ENCODE measurements at regions not wholly inside any gene's neighbourhood (a gene's known extent, or its start where the extent isn't known, plus 50 kb on each side); places are given as distances from the start of the nearest gene placed in this dataset.
A peak's percentile ranks its signal among the peaks of the same experiment; 100 is the strongest.

DNA sequence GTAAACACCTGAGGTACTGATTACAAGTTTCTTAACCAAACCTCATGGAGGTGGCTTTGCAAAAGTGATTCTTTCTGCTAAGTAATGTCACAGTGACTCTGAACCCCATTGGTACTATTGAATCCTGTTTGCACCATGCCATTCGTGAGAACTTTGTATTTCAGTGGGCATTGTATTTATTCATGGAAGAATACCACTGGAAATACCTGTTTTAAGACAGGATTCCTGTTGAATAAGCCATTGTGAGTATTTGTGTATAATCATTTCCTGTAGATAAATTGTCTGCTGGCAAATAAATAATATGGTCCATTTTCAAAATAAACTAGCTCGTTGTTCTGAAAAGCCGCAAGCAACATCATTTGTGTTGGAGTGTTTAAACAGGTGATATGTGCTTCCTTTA, 136.4 kb upstream of the GUCY1A1 start:
- Histone ChIP-seq H3K9me3 (ENCODE audit: low read depth) (no peaks in the 10 kb centered on the region), H3K4me2 (ENCODE audit: unreplicated experiment) (no peak overlapping the region), H4K20me1 (ENCODE audit: insufficient read depth) (no peaks in the 10 kb centered on the region), H3F3A (ENCODE audit: insufficient read depth) (no peaks in the 10 kb centered on the region), H3K79me2 (ENCODE audit: insufficient read depth) (no peaks in the 10 kb centered on the region), H2AFZ (no peak overlapping the region), H3K27ac (no peak overlapping the region), H3K9me2 (ENCODE audit: insufficient read depth) (no peaks in the 10 kb centered on the region), H3K4me1 (ENCODE audit: insufficient read depth) (no peaks in the 10 kb centered on the region), H3K36me3 (ENCODE audit: low read depth) (no peaks in the 10 kb centered on the region), H3K27me3 (replicated peaks; ENCODE audit: insufficient read depth) (no peaks in the 10 kb centered on the region), H3K4me3 (no peak overlapping the region), H3K9ac (no peak overlapping the region)
- TF ChIP-seq EZH2 (IDR thresholded peaks at IDR 0.05; ENCODE audit: insufficient read depth, poor library complexity, severe bottlenecking): no peak
- TF ChIP-seq EZH2phosphoT487 (IDR thresholded peaks at IDR 0.05; ENCODE audit: insufficient read depth, low read depth): no peak
- no peak for DNase-seq
- 80 to 81% methylated on average over 3 of the region's 3 CpGs for WGBS, 2 experiments (ENCODE audit: low coverage in 1 of 2, low lambda C conversion rate in 2 of 2, missing lambda C conversion rate in 2 of 2)
- in situ Hi-C loops (cut with MboI): no loop called here

GRCh38 chr4:155529716-155530115, 136.9 kb upstream of the GUCY1A1 start:
- Histone ChIP-seq H3K9ac (no peak overlapping the region), H3K9me2 (ENCODE audit: insufficient read depth) (no peaks in the 10 kb centered on the region), H3K4me2 (ENCODE audit: unreplicated experiment) (no peak overlapping the region), H3K27me3 (replicated peaks; ENCODE audit: insufficient read depth) (no peaks in the 10 kb centered on the region), H3F3A (ENCODE audit: insufficient read depth) (no peaks in the 10 kb centered on the region), H3K27ac (no peak overlapping the region), H3K9me3 (ENCODE audit: low read depth) (no peaks in the 10 kb centered on the region), H3K79me2 (ENCODE audit: insufficient read depth) (no peaks in the 10 kb centered on the region), H2AFZ (no peak overlapping the region), H3K36me3 (ENCODE audit: low read depth) (no peaks in the 10 kb centered on the region), H4K20me1 (ENCODE audit: insufficient read depth) (no peaks in the 10 kb centered on the region), H3K4me3 (no peak overlapping the region), H3K4me1 (ENCODE audit: insufficient read depth) (no peaks in the 10 kb centered on the region)
- DNase-seq: no peak
- no peak for TF ChIP-seq EZH2phosphoT487 (IDR thresholded peaks at IDR 0.05; ENCODE audit: insufficient read depth, low read depth)
- no peak for TF ChIP-seq EZH2 (IDR thresholded peaks at IDR 0.05; ENCODE audit: insufficient read depth, poor library complexity, severe bottlenecking)
- 70 to 75% methylated on average over 3 of the region's 3 CpGs for WGBS, 2 experiments (ENCODE audit: low coverage in 1 of 2, low lambda C conversion rate in 2 of 2, missing lambda C conversion rate in 2 of 2)
- in situ Hi-C loops (cut with MboI): no loop called here

GRCh38 chr4:155529272-155529671, 137.4 kb upstream of the GUCY1A1 start:
- H3K36me3 ChIP-seq (ENCODE audit: low read depth): no peaks in the 10 kb centered on the region
- no peaks in the 10 kb centered on the region for H3F3A ChIP-seq (ENCODE audit: insufficient read depth)
- no peak overlapping the region for H3K4me2 ChIP-seq (ENCODE audit: unreplicated experiment)
- WGBS, 2 experiments (ENCODE audit: low coverage in 1 of 2, low lambda C conversion rate in 2 of 2, missing lambda C conversion rate in 2 of 2): 33 to 37% methylated on average over 3 of the region's 3 CpGs
- no peak overlapping the region for H3K9ac ChIP-seq
- H3K9me2 ChIP-seq (ENCODE audit: insufficient read depth): no peaks in the 10 kb centered on the region
- no peak overlapping the region for H2AFZ ChIP-seq
- H3K27ac ChIP-seq: no peak overlapping the region
- no peaks in the 10 kb centered on the region for H4K20me1 ChIP-seq (ENCODE audit: insufficient read depth)
- H3K9me3 ChIP-seq (ENCODE audit: low read depth): no peaks in the 10 kb centered on the region
- H3K4me3 ChIP-seq: no peak overlapping the region
- no peaks in the 10 kb centered on the region for H3K27me3 ChIP-seq (replicated peaks; ENCODE audit: insufficient read depth)
- peak; percentile 41 for DNase-seq
- in situ Hi-C loops (cut with MboI): no loop called here
- H3K79me2 ChIP-seq (ENCODE audit: insufficient read depth): no peaks in the 10 kb centered on the region
- H3K4me1 ChIP-seq (ENCODE audit: insufficient read depth): no peaks in the 10 kb centered on the region
- TF ChIP-seq EZH2phosphoT487 (IDR thresholded peaks at IDR 0.05; ENCODE audit: insufficient read depth, low read depth): no peak
- TF ChIP-seq EZH2 (IDR thresholded peaks at IDR 0.05; ENCODE audit: insufficient read depth, poor library complexity, severe bottlenecking): no peak

GRCh38 chr4:155526452-155527169, 140.0 kb upstream of the GUCY1A1 start:
- H3K4me3 ChIP-seq: no peak overlapping the region
- H2AFZ ChIP-seq: peak overlapping the region; percentile 30; the same call in 1 of the 2 replicates
- in situ Hi-C loops (cut with MboI): no loop called here
- no peaks in the 10 kb centered on the region for H3K4me1 ChIP-seq (ENCODE audit: insufficient read depth)
- no peak overlapping the region for H3K27ac ChIP-seq
- H3K79me2 ChIP-seq (ENCODE audit: insufficient read depth): no peaks in the 10 kb centered on the region
- no peaks in the 10 kb centered on the region for H4K20me1 ChIP-seq (ENCODE audit: insufficient read depth)
- TF ChIP-seq EZH2phosphoT487 (IDR thresholded peaks at IDR 0.05; ENCODE audit: insufficient read depth, low read depth) (no peak), EZH2 (IDR thresholded peaks at IDR 0.05; ENCODE audit: insufficient read depth, poor library complexity, severe bottlenecking) (no peak)
- H3K9me3 ChIP-seq (ENCODE audit: low read depth): no peaks in the 10 kb centered on the region
- no peak for DNase-seq
- no peaks in the 10 kb centered on the region for H3K9me2 ChIP-seq (ENCODE audit: insufficient read depth)
- peak overlapping the region; percentile 14 for H3K4me2 ChIP-seq (ENCODE audit: unreplicated experiment)
- H3K9ac ChIP-seq: no peak overlapping the region
- H3K27me3 ChIP-seq (replicated peaks; ENCODE audit: insufficient read depth): no peaks in the 10 kb centered on the region
- H3F3A ChIP-seq (ENCODE audit: insufficient read depth): no peaks in the 10 kb centered on the region
- no peaks in the 10 kb centered on the region for H3K36me3 ChIP-seq (ENCODE audit: low read depth)
- 13 to 18% methylated on average over 8 of the region's 8 CpGs for WGBS, 2 experiments (ENCODE audit: low coverage in 1 of 2, low lambda C conversion rate in 2 of 2, missing lambda C conversion rate in 2 of 2)

All from GM23248 (cell line).